GM20000 (cell line): ENCODE measurements at regions not wholly inside any gene's neighbourhood (a gene's known extent, or its start where the extent isn't known, plus 50 kb on each side); places are given as distances from the start of the nearest gene placed in this dataset.

Experiments used
- DNase-seq: peaks from one replicate; pipeline ENCODE4 v3.0.0; 2012; ENCODE audit warnings: low spot score
- CTCF ChIP-seq: IDR thresholded peaks from 2 replicates; pipeline ENCODE4 v1.5.1; 2012; ENCODE audit warnings: mild to moderate bottlenecking, control low read depth; ENCODE audit errors: extremely low read depth, missing control alignments

GRCh38 chr3:82883072-82883471 is 1121.6 kb upstream of the GBE1 start:
- no peak for DNase-seq
- no peak for TF ChIP-seq CTCF

- TF ChIP-seq CTCF = no peak
- no peak for DNase-seq
These were observed 1114.0 kb upstream of the GBE1 start for GRCh38 chr3:82875401-82875800.

- TF ChIP-seq CTCF = no peak
These were observed 1078.4 kb upstream of the GBE1 start for GRCh38 chr3:82839871-82840270.

GRCh38 chr3:82834098-82834497 is 1072.7 kb upstream of the GBE1 start:
- TF ChIP-seq CTCF = no peak
- no peak for DNase-seq

More at GRCh38 chr3:82839871-82840270, 1078.4 kb upstream of the GBE1 start:
- DNase-seq = no peak

- TF ChIP-seq CTCF = no peak
- DNase-seq = no peak
These were observed 1063.0 kb upstream of the GBE1 start for GRCh38 chr3:82824491-82824890.

- TF ChIP-seq CTCF = no peak
- no peak for DNase-seq
These were observed 1054.6 kb upstream of the GBE1 start for GRCh38 chr3:82816086-82816485.

- no peak for DNase-seq
- no peak for TF ChIP-seq CTCF
These were observed 1054.1 kb upstream of the GBE1 start for GRCh38 chr3:82815417-82816058.
